ENCODE measurements at regions not wholly inside any gene's neighbourhood (a gene's known extent, or its start where the extent isn't known, plus 50 kb on each side); places are given as distances from the start of the nearest gene placed in this dataset.

GRCh38 chr11:119787074-119787461, 58.1 kb upstream of the NECTIN1 start:
- Histone ChIP-seq H3K4me1 (no peaks in the 10 kb centered on the region), H3K9me3 (no peaks in the 10 kb centered on the region), H3K36me3 (no peaks in the 10 kb centered on the region), H3K4me3 (replicated peaks in 1 of 3) (no peak overlapping the region), H3K27me3 (no peaks in the 10 kb centered on the region), H3K27ac (no peak overlapping the region)
- no peak for TF ChIP-seq CTCF (IDR thresholded peaks at IDR 0.05)
- no peak for TF ChIP-seq POLR2A (IDR thresholded peaks at IDR 0.05)
- intact Hi-C loops (cut with DNase I): no loop called here
- no peak for DNase-seq
- 80% methylated on average over 4 of the region's 6 CpGs for WGBS, 2 donors

GRCh38 chr11:119786431-119787073, 57.6 kb upstream of the NECTIN1 start:
- 83 to 89% methylated on average over 6 to 7 of the region's 10 CpGs for WGBS, 2 donors
- no peaks in the 10 kb centered on the region for H3K4me1 ChIP-seq
- no peaks in the 10 kb centered on the region for H3K36me3 ChIP-seq
- no peak overlapping the region for H3K4me3 ChIP-seq (replicated peaks in 1 of 3)
- H3K27ac ChIP-seq: no peak overlapping the region
- no peaks in the 10 kb centered on the region for H3K9me3 ChIP-seq
- intact Hi-C loops (cut with DNase I): no loop called here
- no peak for DNase-seq
- no peaks in the 10 kb centered on the region for H3K27me3 ChIP-seq
- TF ChIP-seq CTCF (IDR thresholded peaks at IDR 0.05) (no peak), POLR2A (IDR thresholded peaks at IDR 0.05) (no peak)

GRCh38 chr11:119785131-119785530, 56.1 kb upstream of the NECTIN1 start:
- no peak overlapping the region for H3K27ac ChIP-seq
- 59 to 73% methylated on average over 2 of the region's 2 CpGs for WGBS, 2 donors
- no peaks in the 10 kb centered on the region for H3K36me3 ChIP-seq
- no peaks in the 10 kb centered on the region for H3K9me3 ChIP-seq
- no peak for TF ChIP-seq POLR2A (IDR thresholded peaks at IDR 0.05)
- no peak for TF ChIP-seq CTCF (IDR thresholded peaks at IDR 0.05)
- no peak overlapping the region for H3K4me3 ChIP-seq (replicated peaks in 1 of 3)
- H3K27me3 ChIP-seq: no peaks in the 10 kb centered on the region
- DNase-seq: no peak
- intact Hi-C loops (cut with DNase I): no loop called here
- H3K4me1 ChIP-seq: no peaks in the 10 kb centered on the region

- Histone ChIP-seq H3K36me3 (no peaks in the 10 kb centered on the region), H3K4me3 (replicated peaks in 1 of 3) (no peak overlapping the region), H3K4me1 (no peaks in the 10 kb centered on the region), H3K27me3 (no peaks in the 10 kb centered on the region), H3K27ac (no peak overlapping the region), H3K9me3 (no peaks in the 10 kb centered on the region)
- TF ChIP-seq POLR2A (IDR thresholded peaks at IDR 0.05) (no peak), CTCF (IDR thresholded peaks at IDR 0.05) (no peak)
- DNase-seq: no peak
- intact Hi-C loops (cut with DNase I): no loop called here
- WGBS, 2 donors: 81 to 85% methylated on average over 6 of the region's 6 CpGs
Observed at GRCh38 chr11:119784421-119784820, 55.4 kb upstream of the NECTIN1 start.

GRCh38 chr11:119783466-119784400, 54.7 kb upstream of the NECTIN1 start:
- no peak overlapping the region for H3K27ac ChIP-seq
- 81 to 85% methylated on average over 5 to 8 of the region's 8 CpGs for WGBS, 2 donors
- H3K4me3 ChIP-seq (replicated peaks in 1 of 3): no peak overlapping the region
- no peak for DNase-seq
- no peaks in the 10 kb centered on the region for H3K27me3 ChIP-seq
- H3K9me3 ChIP-seq: no peaks in the 10 kb centered on the region
- H3K36me3 ChIP-seq: no peaks in the 10 kb centered on the region
- no peaks in the 10 kb centered on the region for H3K4me1 ChIP-seq
- intact Hi-C loops (cut with DNase I): no loop called here
- TF ChIP-seq POLR2A (IDR thresholded peaks at IDR 0.05) (no peak), CTCF (IDR thresholded peaks at IDR 0.05) (no peak)
